Loucy (cell line): ENCODE measurements at regions not wholly inside any gene's neighbourhood (a gene's known extent, or its start where the extent isn't known, plus 50 kb on each side); places are given as distances from the start of the nearest gene placed in this dataset.

Source experiments
- EZH2phosphoT487 ChIP-seq: fragments of 200-600 bp; IDR thresholded peaks from 2 replicates; pipeline ENCODE4 v1.6.1; 2018; ENCODE audit warnings: antibody characterized with exemption, mild to moderate bottlenecking, moderate library complexity, borderline replicate concordance
- TF ChIP-seq, protein P1 (sequence below): fragments of 200-600 bp; sonication (generic); conservative IDR thresholded peaks from 2 replicates; pipeline ENCODE4 v1.5.1; 2014; ENCODE audit warnings: mild to moderate bottlenecking, antibody characterized with exemption, low read length

DNA sequence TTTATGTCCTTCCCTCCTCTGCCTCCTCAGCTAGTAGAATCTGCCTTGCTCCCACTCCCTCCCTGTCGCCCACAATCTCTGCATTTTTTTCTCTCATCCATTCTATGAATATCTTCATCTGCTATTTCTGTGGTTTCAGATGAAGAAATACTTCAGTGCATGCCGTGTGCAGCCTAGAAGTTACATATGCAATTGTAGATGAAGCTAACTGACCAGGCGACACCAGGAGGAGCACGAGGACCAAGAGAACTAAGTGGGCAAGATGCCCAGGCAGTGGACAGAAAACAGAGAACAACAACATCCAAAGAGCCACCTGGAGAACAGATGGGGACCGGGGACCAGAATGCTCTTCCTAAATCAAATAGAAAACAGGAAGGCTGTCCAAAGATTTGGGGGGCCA is 121.4 kb upstream of the ATP11B start:
- TF ChIP-seq, protein P1, sequence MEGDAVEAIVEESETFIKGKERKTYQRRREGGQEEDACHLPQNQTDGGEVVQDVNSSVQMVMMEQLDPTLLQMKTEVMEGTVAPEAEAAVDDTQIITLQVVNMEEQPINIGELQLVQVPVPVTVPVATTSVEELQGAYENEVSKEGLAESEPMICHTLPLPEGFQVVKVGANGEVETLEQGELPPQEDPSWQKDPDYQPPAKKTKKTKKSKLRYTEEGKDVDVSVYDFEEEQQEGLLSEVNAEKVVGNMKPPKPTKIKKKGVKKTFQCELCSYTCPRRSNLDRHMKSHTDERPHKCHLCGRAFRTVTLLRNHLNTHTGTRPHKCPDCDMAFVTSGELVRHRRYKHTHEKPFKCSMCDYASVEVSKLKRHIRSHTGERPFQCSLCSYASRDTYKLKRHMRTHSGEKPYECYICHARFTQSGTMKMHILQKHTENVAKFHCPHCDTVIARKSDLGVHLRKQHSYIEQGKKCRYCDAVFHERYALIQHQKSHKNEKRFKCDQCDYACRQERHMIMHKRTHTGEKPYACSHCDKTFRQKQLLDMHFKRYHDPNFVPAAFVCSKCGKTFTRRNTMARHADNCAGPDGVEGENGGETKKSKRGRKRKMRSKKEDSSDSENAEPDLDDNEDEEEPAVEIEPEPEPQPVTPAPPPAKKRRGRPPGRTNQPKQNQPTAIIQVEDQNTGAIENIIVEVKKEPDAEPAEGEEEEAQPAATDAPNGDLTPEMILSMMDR, result no peak
- no peak for TF ChIP-seq EZH2phosphoT487
